B cell (primary cell): ENCODE measurements at regions not wholly inside any gene's neighbourhood (a gene's known extent, or its start where the extent isn't known, plus 50 kb on each side); places are given as distances from the start of the nearest gene placed in this dataset.

ENCODE experiments used
- ATAC-seq: fragments of 200-7000 bp; cut with Tn5 transposase; one replicate; pipeline ENCODE4 v1.10.0; 2021; ENCODE audit warnings: low read depth, mild to moderate bottlenecking, moderate number of reproducible peaks, moderate library complexity
- CTCF ChIA-PET: fragments of 350-600 bp; sonication (Branson Sonifier 250); formaldehyde crosslinking; loops from one replicate; lab custom pipeline; 2021; ENCODE audit warnings: antibody characterized with exemption, inconsistent platforms; lab: Charles Lee
- POLR2A ChIA-PET: fragments of 350-600 bp; sonication (Branson Sonifier 250); formaldehyde crosslinking; loops from one replicate; lab custom pipeline; 2021; ENCODE audit warnings: antibody characterized with exemption; lab: Charles Lee
- DNase-seq: peaks from one replicate; pipeline ENCODE4 v3.0.0; 2013
- H2AFZ ChIP-seq: 2 replicates; pipeline ENCODE4 v1.6.1; 2012; ENCODE audit warnings: mild to moderate bottlenecking, low read depth, low read length; ENCODE audit not compliant: insufficient read depth, poor library complexity, severe bottlenecking
- H3K27ac ChIP-seq, 2 donors: 1 replicate in 1 of 2; 2 replicates in 1 of 2; pipeline ENCODE4 v1.5.1; 2012 to 2013; ENCODE audit warnings: low read length in 2 of 2, mild to moderate bottlenecking in 2 of 2, moderate library complexity in 1 of 2
- H3K27me3 ChIP-seq, 4 experiments: fragments of 200-600 bp in 1 of 4; sonication (generic) in 1 of 4; replicated peaks in 1 of 4; 1 replicate in 2 of 4; 2 replicates in 2 of 4; pipeline versions ENCODE4 v1.6.1 to v1.7.0; 2013 to 2016; ENCODE audit warnings: low read length in 3 of 4, mild to moderate bottlenecking in 2 of 4, mixed read lengths in 1 of 4, moderate library complexity in 1 of 4; ENCODE audit not compliant: insufficient read depth in 4 of 4, control insufficient read depth in 3 of 4; ENCODE audit errors: control extremely low read depth in 1 of 4
- H3K36me3 ChIP-seq, 2 experiments: replicated peaks in 1 of 2; 1 replicate in 1 of 2; 2 replicates in 1 of 2; pipeline versions ENCODE4 v1.6.1 to v1.7.1; 2013; ENCODE audit warnings: low read length in 1 of 2; ENCODE audit not compliant: insufficient read depth in 2 of 2, control insufficient read depth in 1 of 2; ENCODE audit errors: control extremely low read depth in 1 of 2, extremely low read depth in 1 of 2
- H3K4me1 ChIP-seq, 2 donors: fragments of 200-600 bp in 1 of 2; sonication (generic) in 1 of 2; 1 replicate in 1 of 2; 2 replicates in 1 of 2; pipeline versions ENCODE4 v1.5.1 to v1.6.1; 2013 to 2017; ENCODE audit warnings: low read length in 2 of 2; ENCODE audit not compliant: control insufficient read depth in 2 of 2, insufficient read depth in 2 of 2
- H3K4me2 ChIP-seq: replicated peaks from 2 replicates; pipeline ENCODE3; 2012; ENCODE audit warnings: mild to moderate bottlenecking, low read depth, low read length; ENCODE audit not compliant: poor library complexity, severe bottlenecking
- H3K4me3 ChIP-seq, 5 experiments: fragments of 200-600 bp in 1 of 5; sonication (generic) in 1 of 5; 1 replicate in 3 of 5; 2 replicates in 2 of 5; pipeline versions ENCODE4 v1.5.1 to v1.7.0; 2011 to 2016; ENCODE audit warnings: low read length in 4 of 5, mild to moderate bottlenecking in 4 of 5, low read depth in 2 of 5, control low read depth in 1 of 5, moderate library complexity in 1 of 5; ENCODE audit not compliant: insufficient read depth in 1 of 5; ENCODE audit errors: control extremely low read depth in 1 of 5, extremely low read depth in 1 of 5
- H3K79me2 ChIP-seq: fragments of 200-600 bp; sonication (generic); one replicate; pipeline ENCODE4 v1.6.0; 2016; ENCODE audit warnings: low read length; ENCODE audit not compliant: control insufficient read depth, insufficient read depth
- H3K9ac ChIP-seq: fragments of 200-600 bp; sonication (generic); 2 replicates; pipeline ENCODE4 v1.6.1; 2017; ENCODE audit warnings: mild to moderate bottlenecking, low read length, moderate library complexity
- H3K9me3 ChIP-seq, 3 donors: one replicate each; pipeline versions ENCODE4 v1.6.1 to v1.7.1; 2013; ENCODE audit warnings: low read length in 2 of 3; ENCODE audit not compliant: control insufficient read depth in 2 of 3, insufficient read depth in 1 of 3; ENCODE audit errors: control extremely low read depth in 1 of 3
- H4K20me1 ChIP-seq: 2 replicates; pipeline ENCODE4 v1.6.0; 2012; ENCODE audit warnings: mild to moderate bottlenecking, low read length; ENCODE audit not compliant: insufficient read depth, control insufficient read depth, poor library complexity, severe bottlenecking
- H3K27ac Mint-ChIP-seq: one replicate; pipeline ENCODE4 v1.8.0; 2021; ENCODE audit warnings: mixed read lengths
- H3K27me3 Mint-ChIP-seq: one replicate; pipeline ENCODE4 v1.8.0; 2021; ENCODE audit warnings: mixed read lengths
- H3K4me1 Mint-ChIP-seq: one replicate; pipeline ENCODE4 v1.8.0; 2021; ENCODE audit warnings: mixed read lengths
- H3K4me3 Mint-ChIP-seq: one replicate; pipeline ENCODE4 v1.8.0; 2021; ENCODE audit warnings: mixed read lengths
- H3K9me3 Mint-ChIP-seq: one replicate; pipeline ENCODE4 v1.8.0; 2022; ENCODE audit warnings: mixed read lengths; ENCODE audit not compliant: insufficient read depth
- EZH2 ChIP-seq: IDR thresholded peaks from 2 replicates; pipeline ENCODE4 v1.6.1; 2012; ENCODE audit warnings: borderline replicate concordance, low read depth, mild to moderate bottlenecking, moderate library complexity, low read length; ENCODE audit not compliant: insufficient read depth, poor library complexity, severe bottlenecking
- WGBS: methylation state at CpG from one replicate; pipeline ENCODE4 v1.1.5; 2013; ENCODE audit warnings: missing lambda C conversion rate; ENCODE audit not compliant: insufficient coverage; 5-methylcytosine and 5-hydroxymethylcytosine counted together
- intact Hi-C: fragments of 100-400 bp; cut with micrococcal nuclease; formaldehyde crosslinking; loops from one replicate; pipeline ENCODE4 v1.10.0; 2022
- TF ChIP-seq, protein P1 (sequence below): fragments of 200-600 bp; IDR thresholded peaks from one replicate; pipeline ENCODE4 v1.8.0; 2022; ENCODE audit warnings: antibody characterized with exemption, mild to moderate bottlenecking

GRCh38 chr2:38494394-38494793, 108.3 kb downstream of the HNRNPLL start:
- no peak overlapping the region for H3K4me3 Mint-ChIP-seq
- CTCF ChIA-PET: interaction anchor here (0.6 to 0.8 kb wide), 2 partner anchors 33 to 34 kb away, joined by 3 to 5 read pairs; no protein-coding TSS in a partner anchor
- intact Hi-C loops: no loop called here
- peaks cover 12% of the 10 kb centered on the region for H3K4me1 Mint-ChIP-seq
- TF ChIP-seq, protein P1, sequence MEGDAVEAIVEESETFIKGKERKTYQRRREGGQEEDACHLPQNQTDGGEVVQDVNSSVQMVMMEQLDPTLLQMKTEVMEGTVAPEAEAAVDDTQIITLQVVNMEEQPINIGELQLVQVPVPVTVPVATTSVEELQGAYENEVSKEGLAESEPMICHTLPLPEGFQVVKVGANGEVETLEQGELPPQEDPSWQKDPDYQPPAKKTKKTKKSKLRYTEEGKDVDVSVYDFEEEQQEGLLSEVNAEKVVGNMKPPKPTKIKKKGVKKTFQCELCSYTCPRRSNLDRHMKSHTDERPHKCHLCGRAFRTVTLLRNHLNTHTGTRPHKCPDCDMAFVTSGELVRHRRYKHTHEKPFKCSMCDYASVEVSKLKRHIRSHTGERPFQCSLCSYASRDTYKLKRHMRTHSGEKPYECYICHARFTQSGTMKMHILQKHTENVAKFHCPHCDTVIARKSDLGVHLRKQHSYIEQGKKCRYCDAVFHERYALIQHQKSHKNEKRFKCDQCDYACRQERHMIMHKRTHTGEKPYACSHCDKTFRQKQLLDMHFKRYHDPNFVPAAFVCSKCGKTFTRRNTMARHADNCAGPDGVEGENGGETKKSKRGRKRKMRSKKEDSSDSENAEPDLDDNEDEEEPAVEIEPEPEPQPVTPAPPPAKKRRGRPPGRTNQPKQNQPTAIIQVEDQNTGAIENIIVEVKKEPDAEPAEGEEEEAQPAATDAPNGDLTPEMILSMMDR: no peak
- no peak for TF ChIP-seq EZH2
- no peaks in the 10 kb centered on the region for H3K27me3 Mint-ChIP-seq
- no peaks in the 10 kb centered on the region for H4K20me1 ChIP-seq
- no peak overlapping the region for H3K27ac Mint-ChIP-seq
- POLR2A ChIA-PET: no interaction called here
- H3K4me3 ChIP-seq: no peak overlapping the region
- H3K4me2 ChIP-seq: no peak overlapping the region
- no peaks in the 10 kb centered on the region for H3K9me3 ChIP-seq
- H3K27ac ChIP-seq: no peak overlapping the region
- no peaks in the 10 kb centered on the region for H3K27me3 ChIP-seq
- H3K36me3 ChIP-seq: no peaks in the 10 kb centered on the region
- DNase-seq (no peak), ATAC-seq (no peak)
- H3K9ac ChIP-seq: no peak overlapping the region
- H3K9me3 Mint-ChIP-seq: no peaks in the 10 kb centered on the region
- H2AFZ ChIP-seq: no peak overlapping the region
- H3K79me2 ChIP-seq: no peaks in the 10 kb centered on the region
- 89% methylated on average over 4 of the region's 5 CpGs for WGBS
- H3K4me1 ChIP-seq: peaks cover 10 to 21% of the 10 kb centered on the region in 2 donors

- no peaks in the 10 kb centered on the region for H3K9me3 Mint-ChIP-seq
- TF ChIP-seq, protein P1: no peak
- no peak for TF ChIP-seq EZH2
Observed at GRCh38 chr2:38492042-38492615, 110.6 kb downstream of the HNRNPLL start.

More at GRCh38 chr2:38492042-38492615, 110.6 kb downstream of the HNRNPLL start:
- CTCF ChIA-PET: no interaction called here
- WGBS: 100% methylated on average over 2 of the region's 3 CpGs
- Mint-ChIP-seq H3K4me1 (peaks cover 3% of the 10 kb centered on the region), H3K4me3 (no peak overlapping the region), H3K27ac (no peak overlapping the region), H3K27me3 (no peaks in the 10 kb centered on the region)
- Histone ChIP-seq H3K4me2 (no peak overlapping the region), H3K4me1 (no peaks in the 10 kb centered on the region), H3K27ac (no peak overlapping the region), H3K4me3 (no peak overlapping the region), H3K79me2 (no peaks in the 10 kb centered on the region), H3K9ac (no peak overlapping the region), H3K9me3 (no peaks in the 10 kb centered on the region), H2AFZ (no peak overlapping the region), H4K20me1 (no peaks in the 10 kb centered on the region), H3K36me3 (no peaks in the 10 kb centered on the region), H3K27me3 (no peaks in the 10 kb centered on the region)
- POLR2A ChIA-PET: no interaction called here
- ATAC-seq (no peak), DNase-seq (no peak)
- intact Hi-C loops: no loop called here
